H9 (cell line): ENCODE measurements at regions not wholly inside any gene's neighbourhood (a gene's known extent, or its start where the extent isn't known, plus 50 kb on each side); places are given as distances from the start of the nearest gene placed in this dataset.

Experiments
- DNase-seq: peaks from one replicate; pipeline ENCODE4 v3.0.0-alpha.2; 2017
- H2AFZ ChIP-seq: one replicate; pipeline ENCODE4 v1.6.1; 2013; ENCODE audit warnings: mild to moderate bottlenecking, low read length, control low read depth, moderate library complexity
- H2AK5ac ChIP-seq: 2 replicates; pipeline ENCODE4 v1.6.1; 2013; ENCODE audit warnings: low read length, control low read depth, mixed read lengths; ENCODE audit not compliant: insufficient read length
- H2BK120ac ChIP-seq: one replicate; pipeline ENCODE4 v1.6.1; 2013; ENCODE audit warnings: low read depth, mild to moderate bottlenecking, low read length, control low read depth, inconsistent platforms; ENCODE audit not compliant: poor library complexity, severe bottlenecking
- H2BK12ac ChIP-seq: 2 replicates; pipeline ENCODE4 v1.6.1; 2013; ENCODE audit warnings: low read length, control low read depth, mixed read lengths, low read depth; ENCODE audit not compliant: insufficient read length
- H2BK15ac ChIP-seq: 2 replicates; pipeline ENCODE4 v1.6.1; 2013; ENCODE audit warnings: low read depth, low read length, control low read depth
- H2BK20ac ChIP-seq: one replicate; pipeline ENCODE4 v1.6.1; 2013; ENCODE audit warnings: low read depth, mild to moderate bottlenecking, low read length, control low read depth, inconsistent platforms; ENCODE audit not compliant: poor library complexity, severe bottlenecking
- H2BK5ac ChIP-seq: 2 replicates; pipeline ENCODE4 v1.6.1; 2013; ENCODE audit warnings: low read length, control low read depth, mixed read lengths; ENCODE audit not compliant: insufficient read length
- H3K14ac ChIP-seq: 2 replicates; pipeline ENCODE4 v1.6.1; 2013; ENCODE audit warnings: low read length, control low read depth; ENCODE audit not compliant: insufficient read depth
- H3K18ac ChIP-seq: 2 replicates; pipeline ENCODE4 v1.6.1; 2013; ENCODE audit warnings: low read depth, mild to moderate bottlenecking, mixed read lengths, low read length, control low read depth; ENCODE audit not compliant: insufficient read length
- H3K23ac ChIP-seq: 2 replicates; pipeline ENCODE4 v1.6.1; 2013; ENCODE audit warnings: low read length, control low read depth, mixed read lengths, low read depth; ENCODE audit not compliant: insufficient read length
- H3K23me2 ChIP-seq: 2 replicates; pipeline ENCODE4 v1.6.1; 2013; ENCODE audit warnings: low read depth, mild to moderate bottlenecking, mixed read lengths, low read length, control low read depth; ENCODE audit not compliant: insufficient read length, poor library complexity, severe bottlenecking
- H3K27ac ChIP-seq: 2 replicates; pipeline ENCODE4 v1.5.1; 2013; ENCODE audit warnings: low read length, control low read depth, mixed read lengths, low read depth; ENCODE audit not compliant: insufficient read length
- H3K27me3 ChIP-seq: 2 replicates; pipeline ENCODE4 v1.6.1; 2013; ENCODE audit warnings: low read length, control low read depth, inconsistent platforms; ENCODE audit not compliant: insufficient read depth
- H3K4ac ChIP-seq: 2 replicates; pipeline ENCODE4 v1.6.1; 2013; ENCODE audit warnings: low read depth, mild to moderate bottlenecking, control low read depth, inconsistent platforms, low read length, moderate library complexity
- H3K4me1 ChIP-seq: 2 replicates; pipeline ENCODE4 v1.6.1; 2013; ENCODE audit warnings: low read length, control low read depth, inconsistent platforms; ENCODE audit not compliant: insufficient read depth
- H3K4me2 ChIP-seq: 2 replicates; pipeline ENCODE4 v1.6.1; 2013; ENCODE audit warnings: low read length, control low read depth, mixed read lengths; ENCODE audit not compliant: insufficient read length, insufficient read depth
- H3K56ac ChIP-seq: 2 replicates; pipeline ENCODE4 v1.6.1; 2013; ENCODE audit warnings: low read depth, mild to moderate bottlenecking, mixed read lengths, low read length, control low read depth; ENCODE audit not compliant: insufficient read length
- H3K79me1 ChIP-seq: 2 replicates; pipeline ENCODE4 v1.6.1; 2013; ENCODE audit warnings: low read depth, mild to moderate bottlenecking, moderate library complexity, low read length, control low read depth, inconsistent platforms; ENCODE audit not compliant: insufficient read depth, poor library complexity, severe bottlenecking
- H3K79me2 ChIP-seq: 2 replicates; pipeline ENCODE4 v1.6.1; 2013; ENCODE audit warnings: low read length, control low read depth, inconsistent platforms; ENCODE audit not compliant: insufficient read depth
- H3K9ac ChIP-seq: 2 replicates; pipeline ENCODE4 v1.6.1; 2013; ENCODE audit warnings: low read length, control low read depth, mixed read lengths; ENCODE audit not compliant: insufficient read length; ENCODE audit errors: extremely low read depth
- H3K9me3 ChIP-seq: one replicate; pipeline ENCODE4 v1.6.1; 2013; ENCODE audit warnings: low read depth, low read length, inconsistent platforms; ENCODE audit not compliant: control insufficient read depth
- H3T11ph ChIP-seq: one replicate; pipeline ENCODE4 v1.6.1; 2013; ENCODE audit warnings: mild to moderate bottlenecking, low read length, control low read depth, inconsistent platforms
- H4K20me1 ChIP-seq: one replicate; pipeline ENCODE4 v1.6.1; 2013; ENCODE audit not compliant: control insufficient read depth, insufficient read length, insufficient read depth
- H4K5ac ChIP-seq: 2 replicates; pipeline ENCODE4 v1.6.1; 2013; ENCODE audit warnings: low read depth, mild to moderate bottlenecking, mixed read lengths, low read length, control low read depth; ENCODE audit not compliant: insufficient read length
- H4K8ac ChIP-seq: replicated peaks from 2 replicates; pipeline ENCODE4 v1.6.1; 2013; ENCODE audit warnings: low read length, control low read depth, mixed read lengths, low read depth; ENCODE audit not compliant: insufficient read length
- H4K91ac ChIP-seq: 2 replicates; pipeline ENCODE4 v1.6.1; 2013; ENCODE audit warnings: low read depth, mild to moderate bottlenecking, moderate library complexity, mixed read lengths, low read length, control low read depth; ENCODE audit not compliant: insufficient read length
- H3K27ac Mint-ChIP-seq, 3 experiments: 2 replicates in 2 of 3; 3 replicates in 1 of 3; pipeline ENCODE4 v1.8.0; 2020 to 2021; ENCODE audit warnings: mixed read lengths in 3 of 3, mild to moderate bottlenecking in 1 of 3, moderate library complexity in 1 of 3
- H3K27me3 Mint-ChIP-seq: 2 replicates; pipeline ENCODE4 v1.8.0; 2021; ENCODE audit warnings: low read depth, mild to moderate bottlenecking, moderate library complexity, mixed read lengths
- H3K36me3 Mint-ChIP-seq, 3 experiments: 2 replicates in 2 of 3; 3 replicates in 1 of 3; pipeline ENCODE4 v1.8.0; 2020 to 2021; ENCODE audit warnings: low read depth in 3 of 3, mixed read lengths in 3 of 3; ENCODE audit not compliant: insufficient read depth in 1 of 3
- H3K4me1 Mint-ChIP-seq, 2 experiments: 2 replicates each; pipeline ENCODE4 v1.8.0; 2020; ENCODE audit warnings: mixed read lengths in 2 of 2
- H3K4me3 Mint-ChIP-seq, 2 experiments: 2 replicates in 1 of 2; 3 replicates in 1 of 2; pipeline ENCODE4 v1.8.0; 2020 to 2021; ENCODE audit warnings: mild to moderate bottlenecking in 2 of 2, mixed read lengths in 2 of 2, moderate library complexity in 1 of 2
- H3K9me3 Mint-ChIP-seq, 2 experiments: 2 replicates in 1 of 2; 3 replicates in 1 of 2; pipeline ENCODE4 v1.8.0; 2020; ENCODE audit warnings: mild to moderate bottlenecking in 2 of 2, mixed read lengths in 2 of 2, moderate library complexity in 1 of 2
- WGBS: extraction: QIAGEN DNeasy Blood & Tissue Kit; methylation state at CpG from one replicate; pipeline ENCODE4 v1.1.7; 2013; ENCODE audit warnings: missing lambda C conversion rate, low lambda C conversion rate, mixed read lengths; ENCODE audit not compliant: insufficient read length; ENCODE audit errors: extremely low coverage; 5-methylcytosine and 5-hydroxymethylcytosine counted together
- TF ChIP-seq, protein P1 (sequence below): fragments of 200-600 bp; sonication (generic); conservative IDR thresholded peaks from 3 replicates; pipeline ENCODE4 v1.8.0; 2021; ENCODE audit warnings: antibody characterized with exemption, mild to moderate bottlenecking

DNA sequence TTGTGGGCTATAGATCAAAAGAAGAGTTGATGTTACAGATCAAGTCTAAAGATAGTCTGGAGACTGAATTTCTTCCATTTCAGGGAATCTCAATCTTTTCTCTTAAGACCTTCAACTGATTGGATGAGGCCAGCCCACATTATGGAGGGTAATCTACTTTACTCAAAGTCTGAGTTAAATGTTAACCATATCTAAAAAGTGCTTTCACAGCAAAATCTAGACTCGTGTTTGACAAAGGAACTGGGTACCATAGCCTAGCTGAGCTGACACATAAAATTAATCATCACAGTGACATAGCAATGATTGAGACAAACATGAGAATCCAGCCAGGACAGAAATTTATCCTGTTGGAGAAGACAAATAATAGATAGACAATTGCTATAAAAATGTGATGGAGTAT lies 407.9 kb upstream of the GRM7 start:
- DNase-seq: no peak
- Mint-ChIP-seq H3K36me3 (no peaks in the 10 kb centered on the region), H3K4me3 (no peak overlapping the region), H3K27ac (no peak overlapping the region), H3K4me1 (peaks cover 3% of the 10 kb centered on the region in 2 experiments; a peak in 3 of 4 replicates), H3K9me3 (no peaks in the 10 kb centered on the region), H3K27me3 (no peaks in the 10 kb centered on the region)
- Histone ChIP-seq H2BK15ac (no peak overlapping the region), H3K18ac (no peak overlapping the region), H4K5ac (no peak overlapping the region), H3K4me1 (no peaks in the 10 kb centered on the region), H3K4me2 (no peak overlapping the region), H2BK5ac (no peak overlapping the region), H3K79me2 (no peaks in the 10 kb centered on the region), H3T11ph (no peak overlapping the region), H3K9ac (no peak overlapping the region), H3K9me3 (no peaks in the 10 kb centered on the region), H2AK5ac (no peak overlapping the region), H4K20me1 (no peaks in the 10 kb centered on the region), H3K56ac (no peak overlapping the region), H2BK20ac (no peak overlapping the region), H4K8ac (no peak overlapping the region), H3K14ac (no peak overlapping the region), H2AFZ (no peak overlapping the region), H3K4ac (no peak overlapping the region), H4K91ac (no peak overlapping the region), H3K27ac (no peak overlapping the region), H3K23ac (no peak overlapping the region), H2BK12ac (no peak overlapping the region), H3K27me3 (no peaks in the 10 kb centered on the region), H3K79me1 (no peaks in the 10 kb centered on the region), H2BK120ac (no peak overlapping the region), H3K23me2 (no peaks in the 10 kb centered on the region)
- TF ChIP-seq, protein P1, sequence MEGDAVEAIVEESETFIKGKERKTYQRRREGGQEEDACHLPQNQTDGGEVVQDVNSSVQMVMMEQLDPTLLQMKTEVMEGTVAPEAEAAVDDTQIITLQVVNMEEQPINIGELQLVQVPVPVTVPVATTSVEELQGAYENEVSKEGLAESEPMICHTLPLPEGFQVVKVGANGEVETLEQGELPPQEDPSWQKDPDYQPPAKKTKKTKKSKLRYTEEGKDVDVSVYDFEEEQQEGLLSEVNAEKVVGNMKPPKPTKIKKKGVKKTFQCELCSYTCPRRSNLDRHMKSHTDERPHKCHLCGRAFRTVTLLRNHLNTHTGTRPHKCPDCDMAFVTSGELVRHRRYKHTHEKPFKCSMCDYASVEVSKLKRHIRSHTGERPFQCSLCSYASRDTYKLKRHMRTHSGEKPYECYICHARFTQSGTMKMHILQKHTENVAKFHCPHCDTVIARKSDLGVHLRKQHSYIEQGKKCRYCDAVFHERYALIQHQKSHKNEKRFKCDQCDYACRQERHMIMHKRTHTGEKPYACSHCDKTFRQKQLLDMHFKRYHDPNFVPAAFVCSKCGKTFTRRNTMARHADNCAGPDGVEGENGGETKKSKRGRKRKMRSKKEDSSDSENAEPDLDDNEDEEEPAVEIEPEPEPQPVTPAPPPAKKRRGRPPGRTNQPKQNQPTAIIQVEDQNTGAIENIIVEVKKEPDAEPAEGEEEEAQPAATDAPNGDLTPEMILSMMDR: no peak
- WGBS: no CpG with 5 or more reads among the region's 1 CpG
